IMR-90 (cell line): ENCODE measurements at regions not wholly inside any gene's neighbourhood (a gene's known extent, or its start where the extent isn't known, plus 50 kb on each side); places are given as distances from the start of the nearest gene placed in this dataset.

Experiments used
- ATAC-seq: fragments of 200-7000 bp; cut with Tn5 transposase; 2 replicates; pipeline ENCODE4 v1.9.1; 2020; ENCODE audit warnings: low read depth, mild to moderate bottlenecking, moderate library complexity
- BruUV-seq: library from RNA; stranded (reverse); fragments of 400-500 nt; replicated peaks from 2 replicates; lab custom pipeline; 2021; lab: Mats Ljungman, UMichigan
- CTCF ChIA-PET: fragments of 300-600 bp; formaldehyde crosslinking; extraction: SDS; loops from one replicate; lab custom pipeline; 2021; ENCODE audit warnings: antibody characterized with exemption; lab: Yijun Ruan, JAX
- POLR2A ChIA-PET: fragments of 300-600 bp; sonication (Branson Sonifier 250); formaldehyde crosslinking; loops from one replicate; lab custom pipeline; 2022; ENCODE audit warnings: antibody characterized with exemption; ENCODE audit not compliant: unreplicated experiment; lab: Charles Lee
- DNase-seq: peaks from one replicate; pipeline ENCODE4 v3.0.0; 2013
- H2AFZ ChIP-seq: replicated peaks from 2 replicates; pipeline ENCODE3; 2013; ENCODE audit warnings: low read length, mild to moderate bottlenecking; ENCODE audit not compliant: poor library complexity
- H2AK5ac ChIP-seq: 2 replicates; pipeline ENCODE4 v1.6.1; 2013; ENCODE audit warnings: low read depth, low read length, inconsistent platforms
- H2AK9ac ChIP-seq: replicated peaks from 2 replicates; pipeline ENCODE3; 2013; ENCODE audit warnings: mild to moderate bottlenecking, low read depth, low read length, moderate library complexity; ENCODE audit not compliant: poor library complexity
- H2BK120ac ChIP-seq: 2 replicates; pipeline ENCODE4 v1.6.1; 2013; ENCODE audit warnings: low read depth, low read length, inconsistent platforms
- H2BK15ac ChIP-seq: 3 replicates; pipeline ENCODE4 v1.6.1; 2013; ENCODE audit warnings: low read depth, low read length, inconsistent platforms
- H2BK20ac ChIP-seq: 2 replicates; pipeline ENCODE4 v1.6.1; 2013; ENCODE audit warnings: low read depth, mild to moderate bottlenecking, inconsistent platforms, low read length, moderate library complexity
- H2BK5ac ChIP-seq: 2 replicates; pipeline ENCODE4 v1.6.1; 2013; ENCODE audit warnings: mild to moderate bottlenecking, low read depth, low read length, inconsistent platforms; ENCODE audit not compliant: poor library complexity, severe bottlenecking
- H3K14ac ChIP-seq: replicated peaks from 2 replicates; pipeline ENCODE4 v1.6.1; 2013; ENCODE audit warnings: low read depth, low read length, inconsistent platforms
- H3K18ac ChIP-seq: 2 replicates; pipeline ENCODE4 v1.6.1; 2013; ENCODE audit warnings: low read depth, low read length, control low read depth
- H3K23ac ChIP-seq: 2 replicates; pipeline ENCODE4 v1.6.1; 2013; ENCODE audit warnings: low read depth, low read length, inconsistent platforms
- H3K27ac ChIP-seq: 2 replicates; pipeline ENCODE4 v1.5.1; 2013; ENCODE audit warnings: mild to moderate bottlenecking, control low read depth, low read length; ENCODE audit not compliant: insufficient read depth
- H3K27me3 ChIP-seq: 2 replicates; pipeline ENCODE4 v1.6.1; 2013; ENCODE audit warnings: low read length; ENCODE audit not compliant: control insufficient read depth, insufficient read depth
- H3K36me3 ChIP-seq: 2 replicates; pipeline ENCODE4 v1.6.1; 2013; ENCODE audit warnings: low read length, mixed read lengths; ENCODE audit not compliant: control insufficient read depth, insufficient read depth
- H3K4ac ChIP-seq: 2 replicates; pipeline ENCODE4 v1.6.1; 2013; ENCODE audit warnings: low read depth, low read length, inconsistent platforms
- H3K4me1 ChIP-seq: 2 replicates; pipeline ENCODE4 v1.6.1; 2013; ENCODE audit warnings: low read length, mixed read lengths; ENCODE audit not compliant: control insufficient read depth, insufficient read depth
- H3K4me2 ChIP-seq: 2 replicates; pipeline ENCODE4 v1.6.1; 2013; ENCODE audit warnings: low read depth, mild to moderate bottlenecking, control low read depth, low read length, moderate library complexity
- H3K4me3 ChIP-seq: 2 replicates; pipeline ENCODE4 v1.5.1; 2013; ENCODE audit warnings: low read depth, mild to moderate bottlenecking, control low read depth, low read length, moderate library complexity; ENCODE audit not compliant: insufficient read depth
- H3K56ac ChIP-seq: 2 replicates; pipeline ENCODE4 v1.6.1; 2013; ENCODE audit warnings: low read length, inconsistent platforms; ENCODE audit not compliant: insufficient read depth; ENCODE audit errors: extremely low read depth
- H3K79me1 ChIP-seq, 2 experiments: 2 replicates each; pipeline ENCODE4 v1.6.1; 2013; ENCODE audit warnings: low read length in 2 of 2, inconsistent platforms in 1 of 2, low read depth in 1 of 2
- H3K9ac ChIP-seq: 2 replicates; pipeline ENCODE4 v1.6.1; 2013; ENCODE audit warnings: low read depth, low read length, control low read depth
- H3K9me1 ChIP-seq: 2 replicates; pipeline ENCODE4 v1.6.1; 2013; ENCODE audit warnings: low read length, inconsistent platforms; ENCODE audit not compliant: insufficient read depth
- H3K9me3 ChIP-seq: 2 replicates; pipeline ENCODE4 v1.6.1; 2013; ENCODE audit warnings: low read length; ENCODE audit not compliant: control insufficient read depth, insufficient read depth
- H4K20me1 ChIP-seq: 2 replicates; pipeline ENCODE4 v1.6.1; 2013; ENCODE audit warnings: low read length, inconsistent platforms; ENCODE audit not compliant: insufficient read depth
- H4K5ac ChIP-seq: 2 replicates; pipeline ENCODE4 v1.6.1; 2013; ENCODE audit warnings: mild to moderate bottlenecking, low read depth, low read length, control low read depth
- H4K8ac ChIP-seq, 2 experiments: 2 replicates each; pipeline ENCODE4 v1.6.1; 2013; ENCODE audit warnings: low read depth in 2 of 2, low read length in 2 of 2, control low read depth in 1 of 2, inconsistent platforms in 1 of 2
- H4K91ac ChIP-seq: 2 replicates; pipeline ENCODE4 v1.6.1; 2013; ENCODE audit warnings: low read depth, low read length, inconsistent platforms; ENCODE audit not compliant: insufficient read depth
- BHLHE40 ChIP-seq: fragments of 150-350 bp; IDR thresholded peaks from 2 replicates; pipeline ENCODE4 v1.6.1; 2016; ENCODE audit warnings: mild to moderate bottlenecking, low read depth, low read length
- CEBPB ChIP-seq: IDR thresholded peaks from 2 replicates; pipeline ENCODE4 v1.6.1; 2012; ENCODE audit warnings: low read depth, low read length, improper control_type of control experiment
- CHD1 ChIP-seq: IDR thresholded peaks from 2 replicates; pipeline ENCODE4 v1.6.1; 2012; ENCODE audit warnings: low read depth, low read length, improper control_type of control experiment
- CTCF ChIP-seq: conservative IDR thresholded peaks from 2 replicates; pipeline ENCODE4 v1.5.1; 2012; ENCODE audit warnings: mild to moderate bottlenecking, low read depth, low read length, improper control_type of control experiment
- ELK1 ChIP-seq: fragments of 150-350 bp; IDR thresholded peaks from 2 replicates; pipeline ENCODE4 v1.6.1; 2016; ENCODE audit warnings: low read depth, mild to moderate bottlenecking, low read length, moderate library complexity, borderline replicate concordance
- FOS ChIP-seq: fragments of 150-350 bp; IDR thresholded peaks from 2 replicates; pipeline ENCODE4 v1.6.1; 2016; ENCODE audit warnings: low read depth, low read length
- MAFK ChIP-seq: IDR thresholded peaks from 2 replicates; pipeline ENCODE4 v1.6.1; 2012; ENCODE audit warnings: low read depth, low read length, improper control_type of control experiment
- MAZ ChIP-seq: IDR thresholded peaks from 2 replicates; pipeline ENCODE4 v1.6.1; 2012; ENCODE audit warnings: low read depth, mild to moderate bottlenecking, low read length, improper control_type of control experiment, moderate library complexity, borderline replicate concordance
- MXI1 ChIP-seq: IDR thresholded peaks from 2 replicates; pipeline ENCODE4 v1.6.1; 2012; ENCODE audit warnings: low read depth, mild to moderate bottlenecking, low read length, moderate library complexity, borderline replicate concordance
- NFE2L2 ChIP-seq: fragments of 150-350 bp; IDR thresholded peaks from 2 replicates; pipeline ENCODE4 v1.6.1; 2016; ENCODE audit warnings: low read depth, mild to moderate bottlenecking, low read length
- POLR2A ChIP-seq: IDR thresholded peaks from 2 replicates; pipeline ENCODE4 v1.6.1; 2012; ENCODE audit warnings: mild to moderate bottlenecking, low read depth, low read length
- RAD21 ChIP-seq: IDR thresholded peaks from 2 replicates; pipeline ENCODE4 v1.6.1; 2012; ENCODE audit warnings: low read length, improper control_type of control experiment
- RCOR1 ChIP-seq: IDR thresholded peaks from 2 replicates; pipeline ENCODE4 v1.6.1; 2012; ENCODE audit warnings: mild to moderate bottlenecking, low read length, improper control_type of control experiment; ENCODE audit not compliant: insufficient replicate concordance
- RFX5 ChIP-seq: IDR thresholded peaks from 2 replicates; pipeline ENCODE4 v1.8.0; 2012; ENCODE audit warnings: low read depth, mild to moderate bottlenecking, low read length, moderate library complexity
- SMC3 ChIP-seq: fragments of 150-350 bp; IDR thresholded peaks from 2 replicates; pipeline ENCODE4 v1.6.1; 2016; ENCODE audit warnings: low read depth, mild to moderate bottlenecking, antibody characterized with exemption, low read length, moderate library complexity
- USF2 ChIP-seq: fragments of 150-350 bp; IDR thresholded peaks from 2 replicates; pipeline ENCODE4 v1.6.1; 2017; ENCODE audit warnings: mild to moderate bottlenecking, antibody characterized with exemption, low read length, low read depth
- WGBS, 2 experiments: methylation state at CpG; one replicate each; pipeline versions ENCODE4 v1.1.5 to v1.1.7; 2013; ENCODE audit warnings: missing lambda C conversion rate in 2 of 2; ENCODE audit not compliant: insufficient read length in 1 of 2; ENCODE audit errors: extremely low coverage in 2 of 2; 5-methylcytosine and 5-hydroxymethylcytosine counted together
- dilution Hi-C: fragments of 300-500 bp; cut with HindIII; formaldehyde crosslinking; loops from one replicate; pipeline ENCODE4 v1.14.3; 2018; ENCODE audit warnings: low sequenced_read_pairs; ENCODE audit not compliant: unreplicated experiment
- in situ Hi-C: fragments of 300-500 bp; cut with MboI; formaldehyde crosslinking; loops from 3 replicates; pipeline ENCODE4 v1.14.3; 2019; ENCODE audit warnings: low sequenced_read_pairs, inconsistent platforms, mixed read lengths
- intact Hi-C: fragments of 100-400 bp; cut with micrococcal nuclease; formaldehyde crosslinking; loops from 2 replicates; pipeline ENCODE4 v1.10.0; 2022

GRCh38 chr1:194342484-194343262 is 1156.3 kb upstream of the B3GALT2 start:
- no peak for DNase-seq
- H3K79me1 ChIP-seq = no peaks in the 10 kb centered on the region
- no peak overlapping the region for H3K14ac ChIP-seq
- no peaks in the 10 kb centered on the region for H3K4me1 ChIP-seq
- no peak overlapping the region for H2BK120ac ChIP-seq
- H3K27me3 ChIP-seq = no peaks in the 10 kb centered on the region
- dilution Hi-C loops (no loop called here), intact Hi-C loops (no loop called here), in situ Hi-C loops (no loop called here)
- H4K8ac ChIP-seq = no peak overlapping the region
- no TSS peak for BruUV-seq
- H3K27ac ChIP-seq = no peak overlapping the region
- 93% methylated on average over 2 of the region's 18 CpGs; no CpG with 5 or more reads in 1 of the 2 experiments for WGBS, 2 experiments
- H3K23ac ChIP-seq = no peak overlapping the region
- no peak overlapping the region for H2BK5ac ChIP-seq
- no peak overlapping the region for H3K4ac ChIP-seq
- no peak overlapping the region for H3K4me3 ChIP-seq
- no peak overlapping the region for H3K4me2 ChIP-seq
- no peak overlapping the region for H2BK15ac ChIP-seq
- no peak overlapping the region for H2AFZ ChIP-seq
- ChIA-PET CTCF (no interaction called here), POLR2A (no interaction called here)
- H3K56ac ChIP-seq = no peak overlapping the region
- peak overlapping the region; percentile 50 for H2AK9ac ChIP-seq
- no peak overlapping the region for H4K91ac ChIP-seq
- no peak overlapping the region for H4K5ac ChIP-seq
- H2AK5ac ChIP-seq = no peak overlapping the region
- no peak for TF ChIP-seq POLR2A
- TF ChIP-seq CEBPB = no peak
- TF ChIP-seq USF2 = no peak
- TF ChIP-seq RFX5 = no peak
- TF ChIP-seq NFE2L2 = no peak
- TF ChIP-seq MAFK = no peak
- no peak for TF ChIP-seq MXI1
- no peak for TF ChIP-seq MAZ
- no peak for TF ChIP-seq SMC3
- no peak for TF ChIP-seq RAD21
- TF ChIP-seq BHLHE40 = no peak
- no peak for TF ChIP-seq CTCF
- TF ChIP-seq RCOR1 = no peak
- TF ChIP-seq FOS = no peak
- TF ChIP-seq ELK1 = no peak
- TF ChIP-seq CHD1 = no peak
- H3K18ac ChIP-seq = no peak overlapping the region
- H2BK20ac ChIP-seq = no peak overlapping the region
- H4K20me1 ChIP-seq = no peaks in the 10 kb centered on the region
- no peak for ATAC-seq
- no peaks in the 10 kb centered on the region for H3K9me3 ChIP-seq
- no peaks in the 10 kb centered on the region for H3K9me1 ChIP-seq
- no peaks in the 10 kb centered on the region for H3K36me3 ChIP-seq
- H3K9ac ChIP-seq = no peak overlapping the region
